Thyroid gland (tissue), 4 donors: ENCODE measurements at regions not wholly inside any gene's neighbourhood (a gene's known extent, or its start where the extent isn't known, plus 50 kb on each side); places are given as distances from the start of the nearest gene placed in this dataset.

Experiments used
- CTCF ChIP-seq, 6 experiments: fragments of 200-600 bp in 3 of 6; fragments of 450-650 bp in 3 of 6; sonication (generic) in 3 of 6; IDR thresholded peaks; one replicate each; pipeline ENCODE4 v1.5.1; 2016 to 2019; ENCODE audit warnings: antibody characterized with exemption in 6 of 6, mild to moderate bottlenecking in 2 of 6, inconsistent platforms in 1 of 6, moderate library complexity in 1 of 6
- POLR2A ChIP-seq, 2 donors: fragments of 450-650 bp; IDR thresholded peaks; one replicate each; pipeline ENCODE4 v1.6.1; 2017; ENCODE audit warnings: antibody characterized with exemption in 2 of 2, mild to moderate bottlenecking in 2 of 2, moderate library complexity in 1 of 2

- TF ChIP-seq CTCF (IDR thresholded peaks at IDR 0.05) (no peak), POLR2A (IDR thresholded peaks at IDR 0.05) (no peak)
These were observed 199.7 kb upstream of the MAGI2 start for GRCh38 chr7:79653136-79653631.
